Body of pancreas (tissue), 4 donors: ENCODE measurements at regions not wholly inside any gene's neighbourhood (a gene's known extent, or its start where the extent isn't known, plus 50 kb on each side); places are given as distances from the start of the nearest gene placed in this dataset.

Experiments
- POLR2A ChIP-seq, 3 donors: fragments of 450-650 bp; IDR thresholded peaks; one replicate each; pipeline ENCODE4 v1.6.1; 2016; ENCODE audit warnings: antibody characterized with exemption in 3 of 3, mild to moderate bottlenecking in 2 of 3
- TF ChIP-seq, protein P1 (sequence below), 7 experiments: fragments of 450-650 bp in 4 of 7; fragments of 200-600 bp in 3 of 7; sonication (generic) in 3 of 7; IDR thresholded peaks; one replicate each; pipeline ENCODE4 v1.5.1; 2016 to 2019; ENCODE audit warnings: antibody characterized with exemption in 7 of 7

DNA sequence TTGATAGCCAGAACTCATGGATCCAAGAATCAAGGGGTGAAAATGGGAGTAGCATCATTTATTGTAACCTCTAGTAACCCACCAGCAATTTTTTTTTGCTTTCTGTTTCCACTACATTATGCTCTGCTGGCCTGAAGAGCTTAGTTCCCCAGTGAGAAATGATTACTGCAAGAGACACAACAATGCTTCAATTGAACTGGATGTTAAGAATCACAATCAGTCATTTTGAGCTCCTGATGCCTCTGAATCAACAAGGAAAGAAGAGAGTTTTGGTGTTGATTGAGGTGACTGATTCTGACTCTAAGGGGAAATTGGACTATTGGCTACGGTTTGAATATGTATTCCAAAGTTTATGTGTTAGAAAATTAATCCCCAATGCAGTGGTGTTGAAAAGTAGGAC, 1084.4 kb downstream of the SLITRK1 start:
- TF ChIP-seq, protein P1, sequence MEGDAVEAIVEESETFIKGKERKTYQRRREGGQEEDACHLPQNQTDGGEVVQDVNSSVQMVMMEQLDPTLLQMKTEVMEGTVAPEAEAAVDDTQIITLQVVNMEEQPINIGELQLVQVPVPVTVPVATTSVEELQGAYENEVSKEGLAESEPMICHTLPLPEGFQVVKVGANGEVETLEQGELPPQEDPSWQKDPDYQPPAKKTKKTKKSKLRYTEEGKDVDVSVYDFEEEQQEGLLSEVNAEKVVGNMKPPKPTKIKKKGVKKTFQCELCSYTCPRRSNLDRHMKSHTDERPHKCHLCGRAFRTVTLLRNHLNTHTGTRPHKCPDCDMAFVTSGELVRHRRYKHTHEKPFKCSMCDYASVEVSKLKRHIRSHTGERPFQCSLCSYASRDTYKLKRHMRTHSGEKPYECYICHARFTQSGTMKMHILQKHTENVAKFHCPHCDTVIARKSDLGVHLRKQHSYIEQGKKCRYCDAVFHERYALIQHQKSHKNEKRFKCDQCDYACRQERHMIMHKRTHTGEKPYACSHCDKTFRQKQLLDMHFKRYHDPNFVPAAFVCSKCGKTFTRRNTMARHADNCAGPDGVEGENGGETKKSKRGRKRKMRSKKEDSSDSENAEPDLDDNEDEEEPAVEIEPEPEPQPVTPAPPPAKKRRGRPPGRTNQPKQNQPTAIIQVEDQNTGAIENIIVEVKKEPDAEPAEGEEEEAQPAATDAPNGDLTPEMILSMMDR (IDR thresholded peaks at IDR 0.05): no peak
- TF ChIP-seq POLR2A (IDR thresholded peaks at IDR 0.05): no peak
